Astrocyte of the cerebellum (primary cell): ENCODE measurements at regions not wholly inside any gene's neighbourhood (a gene's known extent, or its start where the extent isn't known, plus 50 kb on each side); places are given as distances from the start of the nearest gene placed in this dataset.
"Not testable (repeated sequence)": the region's sequence is repeated elsewhere in the genome, so short reads cannot be mapped to it uniquely, and the experiment has no call there.

Experiments used
- DNase-seq: peaks from one replicate; pipeline ENCODE4 v3.0.0-alpha.2; 2011; ENCODE audit warnings: low read depth
- H3K4me3 ChIP-seq: 2 replicates; pipeline ENCODE4 v1.5.1; 2011; ENCODE audit warnings: mild to moderate bottlenecking, low read depth, low read length, moderate library complexity
- in situ Hi-C: cut with HindIII; loops from 2 replicates; pipeline ENCODE4 v1.10.0; 2017; ENCODE audit warnings: low sequenced_read_pairs
- TF ChIP-seq, protein P1 (sequence below): IDR thresholded peaks from 2 replicates; pipeline ENCODE4 v1.5.1; 2012; ENCODE audit warnings: low read length, low read depth, moderate library complexity, mild to moderate bottlenecking; ENCODE audit errors: missing control alignments

DNA sequence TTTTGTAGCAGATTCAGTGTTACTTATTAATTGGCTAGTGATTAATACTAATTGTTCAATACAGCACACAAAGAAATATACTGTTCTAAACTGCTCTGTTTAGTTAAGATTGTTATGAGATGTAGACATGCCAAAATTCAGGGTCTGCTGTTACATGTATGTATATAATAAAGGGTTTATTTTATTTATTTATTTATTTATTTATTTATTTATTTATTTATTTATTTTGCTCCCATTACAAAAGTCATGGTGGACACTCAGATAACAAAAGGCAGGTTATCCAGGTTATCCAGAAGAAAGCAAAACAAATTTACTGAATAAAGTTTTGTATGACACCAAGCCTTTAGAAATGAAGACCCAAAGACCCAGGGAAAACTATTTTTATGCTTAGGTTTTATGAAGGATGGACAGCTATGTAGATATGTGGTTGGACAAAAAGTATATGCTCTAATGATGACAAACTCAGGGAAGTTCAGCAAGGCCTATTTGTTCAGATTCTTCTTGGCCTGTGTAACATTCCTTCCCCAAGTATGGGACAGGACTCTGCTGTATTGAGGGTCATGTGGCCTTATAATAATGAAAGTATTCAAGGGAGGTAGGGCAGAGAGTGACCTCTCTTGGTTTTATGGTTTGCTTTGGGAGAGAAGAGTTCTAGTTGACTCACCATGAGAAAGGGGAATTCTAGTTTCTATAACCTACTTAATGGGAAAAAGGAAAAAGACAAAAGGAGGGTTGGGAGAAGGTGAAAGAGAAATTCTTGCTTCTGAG, 1056.8 kb downstream of the ROBO2 start:
- no peak overlapping the region for H3K4me3 ChIP-seq
- peak; percentile 53 for DNase-seq
- in situ Hi-C loops = no loop called here
- TF ChIP-seq, protein P1, sequence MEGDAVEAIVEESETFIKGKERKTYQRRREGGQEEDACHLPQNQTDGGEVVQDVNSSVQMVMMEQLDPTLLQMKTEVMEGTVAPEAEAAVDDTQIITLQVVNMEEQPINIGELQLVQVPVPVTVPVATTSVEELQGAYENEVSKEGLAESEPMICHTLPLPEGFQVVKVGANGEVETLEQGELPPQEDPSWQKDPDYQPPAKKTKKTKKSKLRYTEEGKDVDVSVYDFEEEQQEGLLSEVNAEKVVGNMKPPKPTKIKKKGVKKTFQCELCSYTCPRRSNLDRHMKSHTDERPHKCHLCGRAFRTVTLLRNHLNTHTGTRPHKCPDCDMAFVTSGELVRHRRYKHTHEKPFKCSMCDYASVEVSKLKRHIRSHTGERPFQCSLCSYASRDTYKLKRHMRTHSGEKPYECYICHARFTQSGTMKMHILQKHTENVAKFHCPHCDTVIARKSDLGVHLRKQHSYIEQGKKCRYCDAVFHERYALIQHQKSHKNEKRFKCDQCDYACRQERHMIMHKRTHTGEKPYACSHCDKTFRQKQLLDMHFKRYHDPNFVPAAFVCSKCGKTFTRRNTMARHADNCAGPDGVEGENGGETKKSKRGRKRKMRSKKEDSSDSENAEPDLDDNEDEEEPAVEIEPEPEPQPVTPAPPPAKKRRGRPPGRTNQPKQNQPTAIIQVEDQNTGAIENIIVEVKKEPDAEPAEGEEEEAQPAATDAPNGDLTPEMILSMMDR = no peak

DNA sequence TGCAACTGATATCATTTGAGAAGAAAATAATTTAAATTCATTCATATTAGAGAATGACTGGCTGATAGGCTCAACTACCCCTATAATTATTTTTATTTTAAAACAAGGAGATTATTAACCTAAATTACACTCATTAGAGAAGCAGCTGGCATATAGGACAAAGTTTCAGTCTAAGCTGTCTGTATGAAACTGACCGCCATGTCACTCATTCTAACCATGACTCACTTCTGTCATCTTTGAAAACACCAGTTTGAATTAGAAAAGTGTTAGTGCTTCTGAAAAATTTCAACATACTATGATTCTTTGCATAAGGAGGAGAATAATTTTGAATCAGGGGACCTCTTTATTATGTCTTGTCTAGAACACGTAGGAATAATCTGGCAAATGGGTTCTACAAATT, 1058.5 kb downstream of the ROBO2 start:
- TF ChIP-seq, protein P1 = no peak
- in situ Hi-C loops = no loop called here
- no peak overlapping the region for H3K4me3 ChIP-seq
- DNase-seq = no peak

- DNase-seq = peak; percentile 96
- TF ChIP-seq, protein P1 = no peak
- in situ Hi-C loops = no loop called here
- H3K4me3 ChIP-seq = no peak overlapping the region
Measured at GRCh38 chr3:78101384-78101783, 1061.5 kb downstream of the ROBO2 start.

DNA sequence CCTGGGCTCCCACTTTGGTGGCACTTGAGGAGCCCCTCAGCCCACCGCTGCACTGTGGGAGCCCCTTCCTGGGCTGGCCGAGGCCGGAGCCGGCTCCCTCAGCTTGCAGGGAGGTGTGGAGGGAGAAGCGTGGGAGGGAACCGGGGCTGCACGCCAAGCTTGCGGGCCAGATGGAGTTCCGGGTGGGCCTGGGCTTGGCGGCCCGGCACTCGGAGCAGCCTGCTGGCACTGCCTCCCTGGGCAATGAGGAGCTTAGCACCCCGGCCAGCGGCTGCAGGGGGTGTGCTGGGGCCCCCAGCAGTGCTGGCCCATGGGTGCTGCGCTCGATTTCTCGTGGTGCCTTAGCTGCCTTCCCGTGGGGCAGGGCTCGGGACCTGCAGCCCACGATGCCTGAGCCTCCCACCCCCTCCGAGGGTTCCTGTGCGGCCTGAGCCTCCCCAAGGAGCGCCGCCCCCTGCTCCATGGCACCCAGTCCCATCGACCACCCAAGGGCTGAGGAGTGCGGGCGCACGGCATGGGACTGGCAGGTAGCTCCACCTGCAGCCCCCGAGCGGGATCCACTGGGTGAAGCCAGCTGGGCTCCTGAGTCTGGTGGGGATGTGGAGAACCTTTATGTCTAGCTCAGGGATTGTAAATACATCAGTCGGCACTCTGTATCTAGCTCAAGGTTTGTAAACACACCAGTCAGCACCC, 1068.5 kb downstream of the ROBO2 start:
- DNase-seq, H3K4me3 ChIP-seq, in situ Hi-C loops: not testable (repeated sequence)

- H3K4me3 ChIP-seq = no peak overlapping the region
- DNase-seq = no peak
- TF ChIP-seq, protein P1 = no peak
- in situ Hi-C loops = no loop called here
Measured at GRCh38 chr3:78112291-78113010, 1072.6 kb downstream of the ROBO2 start.

DNA sequence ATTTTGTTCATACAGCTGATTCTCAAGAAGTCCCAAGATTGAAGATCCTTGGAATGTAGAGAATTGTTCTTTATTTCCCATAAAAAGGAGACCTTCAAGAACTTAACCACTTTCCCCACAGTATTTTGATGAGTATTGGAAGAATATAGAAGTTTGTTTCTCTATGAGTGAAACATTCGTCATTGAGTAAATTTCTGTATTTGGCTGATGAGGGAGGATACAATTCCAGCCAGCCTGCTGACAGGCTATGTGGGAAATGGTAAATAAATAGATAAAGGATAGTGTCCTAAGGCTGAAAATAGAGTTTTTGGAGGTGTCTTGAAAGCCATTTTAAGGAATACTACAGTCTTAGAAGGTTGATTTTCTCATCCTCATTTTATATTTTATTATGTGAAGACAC, 1076.1 kb downstream of the ROBO2 start:
- TF ChIP-seq, protein P1 = no peak
- H3K4me3 ChIP-seq = no peak overlapping the region
- no peak for DNase-seq
- in situ Hi-C loops = no loop called here
